H1 (cell line): ENCODE measurements at regions not wholly inside any gene's neighbourhood (a gene's known extent, or its start where the extent isn't known, plus 50 kb on each side); places are given as distances from the start of the nearest gene placed in this dataset. TPM values are rescaled to one million over a fixed set of nuclear protein-coding genes. Genes with fewer than 3 reads are reported as not detected.

Experiments
- small RNA-seq: library from polyadenylated mRNA; stranded (forward); fragments of <200 nt; extraction: miRNeasy Mini kit (QIAGEN cat#:217004); gene quantifications from one replicate; pipeline ENCODE3, GENCODE V24; 2013; ENCODE audit not compliant: insufficient read depth

Small RNA genes lying in the stretch of these regions (small RNA-seq; reads per million reads assigned to genes)
- not detected for gene RN7SL446P
- not detected for gene RNA5SP169
